Naive thymus-derived CD8-positive, alpha-beta T cell (primary cell): ENCODE measurements at regions not wholly inside any gene's neighbourhood (a gene's known extent, or its start where the extent isn't known, plus 50 kb on each side); places are given as distances from the start of the nearest gene placed in this dataset.

Experiments used
- ATAC-seq, 2 donors: fragments of 150-1000 bp; cut with Tn5 transposase in 1 of 2; sonication (Bioruptor Pico), chemical (Tn5 transposase) in 1 of 2; 1 replicate in 1 of 2; 2 replicates in 1 of 2; pipeline ENCODE4 v1.10.0; 2021; ENCODE audit warnings: mild to moderate bottlenecking in 2 of 2, moderate library complexity in 2 of 2
- POLR2A ChIA-PET: fragments of 350-600 bp; sonication (Branson Sonifier 250); formaldehyde crosslinking; loops from one replicate; lab custom pipeline; 2021; ENCODE audit warnings: antibody characterized with exemption; lab: Charles Lee
- DNase-seq, 10 donors: peaks; one replicate each; pipeline versions ENCODE4 v3.0.0 to v3.0.0-alpha.2; 2020 to 2022
- H3K27ac Mint-ChIP-seq, 10 donors: one replicate each; pipeline ENCODE4 v1.8.0; 2020 to 2022; ENCODE audit warnings: mild to moderate bottlenecking in 10 of 10, mixed read lengths in 10 of 10, moderate library complexity in 4 of 10, inconsistent platforms in 1 of 10
- H3K27me3 Mint-ChIP-seq, 5 donors: one replicate each; pipeline ENCODE4 v1.8.0; 2021 to 2022; ENCODE audit warnings: mixed read lengths in 5 of 5
- H3K36me3 Mint-ChIP-seq, 3 donors: one replicate each; pipeline ENCODE4 v1.8.0; 2020 to 2022; ENCODE audit warnings: mixed read lengths in 3 of 3, mild to moderate bottlenecking in 2 of 3, inconsistent platforms in 1 of 3
- H3K4me1 Mint-ChIP-seq, 4 donors: one replicate each; pipeline ENCODE4 v1.8.0; 2021 to 2022; ENCODE audit warnings: mixed read lengths in 4 of 4
- H3K4me3 Mint-ChIP-seq, 10 donors: one replicate each; pipeline ENCODE4 v1.8.0; 2020 to 2022; ENCODE audit warnings: mild to moderate bottlenecking in 10 of 10, mixed read lengths in 10 of 10, moderate library complexity in 6 of 10, inconsistent platforms in 1 of 10
- H3K9me3 Mint-ChIP-seq, 9 donors: one replicate each; pipeline ENCODE4 v1.8.0; 2020 to 2022; ENCODE audit warnings: mixed read lengths in 9 of 9, mild to moderate bottlenecking in 3 of 9, inconsistent platforms in 1 of 9, moderate library complexity in 1 of 9

DNA sequence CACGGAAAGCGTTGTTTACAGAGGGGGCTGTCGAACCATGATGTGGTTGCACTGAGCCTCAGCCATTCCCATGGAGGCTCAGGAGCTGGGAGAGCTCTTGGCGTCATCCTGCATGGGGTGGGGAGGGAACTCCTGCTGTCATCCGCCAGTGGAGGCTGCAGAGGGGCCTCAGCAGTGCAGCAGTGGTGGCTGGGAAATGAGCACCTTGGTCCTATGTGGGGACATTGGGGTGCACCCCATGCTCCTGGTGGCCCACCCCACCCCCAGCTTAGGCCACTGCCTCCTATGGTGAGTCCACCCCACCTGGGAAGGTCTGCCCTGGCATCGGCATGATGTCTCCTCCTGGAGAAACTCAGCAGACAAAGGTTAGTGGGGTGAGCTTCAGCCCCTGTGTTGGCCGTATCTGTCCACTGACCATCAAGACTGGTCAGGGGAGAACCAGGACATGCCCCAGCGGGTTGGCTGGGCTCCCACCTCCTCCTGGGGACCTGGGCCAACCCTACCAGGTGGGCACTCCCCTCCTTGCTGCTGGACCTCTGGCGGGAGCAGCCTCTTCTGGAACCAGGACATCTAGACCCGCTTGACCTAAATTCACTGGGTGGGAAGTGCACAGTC, 67.8 kb upstream of the HDAC4 start:
- no peak for ATAC-seq
- no peaks in the 10 kb centered on the region for H3K9me3 Mint-ChIP-seq
- H3K36me3 Mint-ChIP-seq: no peaks in the 10 kb centered on the region
- peaks cover 0 to 5% (median under 1%) of the 10 kb centered on the region in 4 donors for H3K4me1 Mint-ChIP-seq
- H3K27ac Mint-ChIP-seq: no peak overlapping the region
- peaks cover 0 to 3% (median 0%) of the 10 kb centered on the region in 5 donors for H3K27me3 Mint-ChIP-seq
- POLR2A ChIA-PET: no interaction called here
- no peak overlapping the region for H3K4me3 Mint-ChIP-seq
- DNase-seq: no peak

DNA sequence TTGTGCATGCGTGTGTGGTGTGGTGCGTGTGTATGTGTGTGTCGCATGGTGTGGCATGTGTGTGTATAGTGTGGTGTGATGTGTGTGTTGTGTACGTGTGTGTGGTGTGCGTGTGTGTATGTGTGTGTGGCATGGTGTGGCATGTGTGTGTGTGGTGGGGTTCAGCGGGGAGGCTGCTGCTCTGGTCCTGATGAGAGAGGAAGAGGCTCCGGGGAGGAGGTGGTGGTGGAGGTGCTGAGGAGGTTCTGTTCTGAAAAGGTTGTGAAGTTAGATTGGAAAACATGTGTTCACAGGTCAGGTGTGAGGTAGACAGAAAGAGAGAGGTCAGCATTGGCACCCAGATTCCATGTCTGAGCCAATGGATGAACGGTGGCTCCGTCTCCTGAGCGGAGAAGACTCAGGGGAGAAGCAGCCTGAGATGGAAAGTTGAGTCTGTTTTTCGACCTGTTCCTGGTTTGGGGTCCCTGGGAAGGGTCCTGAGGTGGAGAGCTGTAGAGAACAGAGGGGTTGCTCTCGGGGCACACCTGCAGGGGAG, 67.2 kb upstream of the HDAC4 start:
- no peaks in the 10 kb centered on the region for H3K36me3 Mint-ChIP-seq
- POLR2A ChIA-PET: no interaction called here
- no peak overlapping the region for H3K4me3 Mint-ChIP-seq
- DNase-seq (no peak), ATAC-seq (no peak)
- H3K4me1 Mint-ChIP-seq: peaks cover 0 to 4% (median 1%) of the 10 kb centered on the region in 4 donors
- H3K9me3 Mint-ChIP-seq: no peaks in the 10 kb centered on the region
- no peak overlapping the region for H3K27ac Mint-ChIP-seq
- H3K27me3 Mint-ChIP-seq: peaks cover 0 to 3% (median 0%) of the 10 kb centered on the region in 5 donors

DNA sequence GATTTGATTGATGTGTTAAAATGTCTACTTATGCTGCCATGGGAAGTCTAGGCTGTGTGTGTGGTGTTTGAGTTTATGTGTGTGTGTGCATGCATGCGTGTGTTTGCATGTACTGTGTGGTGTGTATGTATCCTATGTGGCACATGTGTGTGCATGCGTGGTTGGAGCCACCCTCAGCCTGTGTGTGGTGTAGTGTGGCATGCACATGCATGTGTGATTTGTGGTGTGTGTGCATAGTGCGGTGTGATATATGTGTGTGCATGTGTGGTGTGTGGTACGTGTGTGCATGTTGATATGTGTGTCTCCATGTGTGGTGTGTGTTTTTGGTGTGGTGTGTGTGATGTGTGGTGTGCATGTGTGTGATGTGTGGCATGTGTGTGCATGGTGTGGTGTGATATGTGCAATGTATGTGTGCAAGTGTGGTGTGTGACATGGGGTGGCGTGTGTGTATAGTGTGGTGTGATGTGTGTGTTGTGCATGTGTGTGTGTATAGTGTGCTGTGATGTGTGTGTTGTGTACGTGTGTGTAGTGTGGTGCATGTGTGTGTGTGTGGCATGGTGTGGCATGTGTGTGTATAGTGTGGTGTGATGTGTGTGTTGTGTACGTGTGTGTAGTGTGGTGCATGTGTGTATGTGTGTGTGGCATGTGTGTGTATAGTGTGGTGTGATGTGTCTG, 66.6 kb upstream of the HDAC4 start:
- POLR2A ChIA-PET: no interaction called here
- Mint-ChIP-seq H3K4me1 (peaks cover 0 to 2% (median under 1%) of the 10 kb centered on the region in 4 donors), H3K27ac (no peak overlapping the region), H3K4me3 (no peak overlapping the region), H3K36me3 (no peaks in the 10 kb centered on the region), H3K27me3 (peaks cover 0 to 3% (median 0%) of the 10 kb centered on the region in 5 donors), H3K9me3 (no peaks in the 10 kb centered on the region)
- DNase-seq (no peak), ATAC-seq (no peak)

DNA sequence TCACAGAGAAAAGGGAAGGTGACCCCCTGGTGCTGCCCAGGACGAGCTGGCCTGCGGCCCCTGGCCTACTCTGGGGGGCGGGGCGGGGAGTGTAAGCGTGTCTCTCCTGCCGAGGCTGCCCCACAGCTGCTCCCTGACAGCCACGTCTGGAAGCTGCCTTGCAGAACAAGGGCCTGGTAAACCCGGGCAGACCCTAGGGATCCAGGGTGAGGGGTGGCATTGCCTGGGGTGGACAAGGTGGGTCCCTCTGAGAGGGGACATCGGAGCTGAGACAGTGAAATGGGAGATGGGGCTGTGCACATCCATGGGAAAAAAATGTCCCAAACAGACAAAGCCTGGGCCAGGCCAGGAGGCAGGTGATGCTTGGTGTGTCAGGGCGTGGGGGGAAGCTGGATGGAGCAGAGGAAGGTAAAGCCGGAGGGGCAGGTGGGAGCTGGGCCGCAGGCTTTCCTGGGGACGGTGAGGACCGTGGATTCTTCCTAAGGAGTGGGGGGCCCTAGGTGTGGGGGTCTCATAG, 66.0 kb upstream of the HDAC4 start:
- Mint-ChIP-seq H3K4me1 (peaks cover 0 to 2% (median under 1%) of the 10 kb centered on the region in 4 donors), H3K4me3 (no peak overlapping the region), H3K36me3 (no peaks in the 10 kb centered on the region), H3K27ac (no peak overlapping the region), H3K27me3 (peaks cover 0 to 3% (median 0%) of the 10 kb centered on the region in 5 donors), H3K9me3 (no peaks in the 10 kb centered on the region)
- no peak for DNase-seq
- no peak for ATAC-seq
- POLR2A ChIA-PET: no interaction called here

DNA sequence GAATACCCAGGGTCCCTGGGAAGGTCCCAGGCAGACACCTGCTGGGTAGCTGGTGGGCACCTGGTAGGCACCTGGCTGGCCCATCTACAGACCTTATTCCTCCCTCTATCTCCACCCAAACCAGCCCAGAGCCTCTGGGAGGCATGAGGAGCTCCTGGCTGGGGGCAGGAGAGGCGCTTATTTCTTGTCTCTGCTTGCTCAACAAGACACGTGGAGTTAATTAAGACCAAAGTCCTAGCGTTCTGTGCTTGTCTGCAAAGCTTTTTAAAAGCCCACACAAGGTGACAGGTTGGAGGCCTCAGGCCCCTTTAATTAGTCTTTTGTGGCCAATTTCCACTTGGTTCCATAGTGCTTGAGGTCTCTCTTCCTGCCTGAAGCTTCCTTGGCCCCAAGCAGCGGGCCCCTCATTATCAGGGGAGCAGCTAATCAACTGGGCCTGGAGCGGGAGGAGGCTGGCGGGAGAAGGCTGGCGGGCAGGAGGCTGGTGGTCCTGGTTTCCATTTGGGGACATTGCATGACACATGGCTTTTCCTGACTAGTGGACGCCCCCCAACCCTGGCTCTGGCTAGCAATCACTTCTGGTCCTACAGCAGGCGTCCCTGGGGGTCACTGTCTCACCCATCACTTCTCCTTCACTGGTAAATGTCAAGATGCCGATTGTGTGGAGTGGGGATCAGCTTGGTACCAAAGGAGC, 65.4 kb upstream of the HDAC4 start:
- H3K36me3 Mint-ChIP-seq: no peaks in the 10 kb centered on the region
- POLR2A ChIA-PET: interaction anchor here (0.5 kb wide), 1 partner anchor 49 kb away, joined by 6 read pairs; no protein-coding TSS in a partner anchor

DNA sequence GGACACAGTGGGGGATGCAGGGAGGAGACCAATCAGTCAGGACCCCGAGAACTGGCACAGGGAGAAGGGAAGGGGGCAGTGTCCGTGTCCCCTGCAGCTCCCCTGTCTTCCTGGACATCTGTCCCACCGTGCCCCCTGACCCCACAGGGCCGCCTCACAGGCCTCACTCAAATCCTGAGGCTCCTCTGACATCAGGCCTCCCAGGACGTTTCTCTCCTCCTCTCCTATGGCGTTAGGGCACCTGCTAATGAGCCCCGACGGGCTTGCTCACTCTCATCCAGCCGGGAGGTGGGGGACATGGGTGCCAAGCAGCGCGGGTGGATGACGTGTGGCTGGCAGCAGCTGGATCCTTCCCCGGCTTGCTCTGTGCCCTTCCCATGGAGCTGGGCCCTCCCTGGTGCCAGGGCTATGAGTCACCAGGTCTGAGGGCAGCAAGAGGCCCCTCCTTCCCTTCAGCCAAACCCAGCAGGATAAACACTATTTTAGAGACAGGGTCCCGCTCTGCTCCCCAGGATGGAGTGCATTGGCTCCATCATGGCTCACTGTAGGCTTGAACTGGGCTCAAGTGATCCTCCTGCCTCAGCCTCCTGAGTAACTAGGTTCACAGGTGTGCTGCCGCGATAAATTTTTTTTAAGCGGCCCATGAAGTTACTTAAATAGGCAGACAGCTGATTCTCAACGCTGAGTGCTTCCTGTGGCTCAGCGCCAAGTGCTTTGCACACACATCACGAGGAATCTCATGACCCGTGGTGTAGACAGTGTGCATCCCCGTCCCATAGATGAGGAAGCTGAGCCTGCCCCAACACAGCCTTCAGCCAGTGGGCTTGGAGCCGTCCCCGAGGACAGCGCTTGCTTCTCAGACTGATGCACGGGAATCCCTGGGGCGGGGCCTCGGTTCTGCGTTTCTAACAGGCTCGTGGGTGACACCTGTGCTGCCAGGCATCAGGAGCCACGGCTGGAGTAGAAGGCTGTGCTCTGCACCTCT, 64.5 kb upstream of the HDAC4 start:
- no peaks in the 10 kb centered on the region for H3K36me3 Mint-ChIP-seq
- no peak overlapping the region for H3K4me3 Mint-ChIP-seq
- no peaks in the 10 kb centered on the region for H3K9me3 Mint-ChIP-seq
- H3K4me1 Mint-ChIP-seq: peaks cover 0 to 2% (median 0%) of the 10 kb centered on the region in 4 donors
- no peaks in the 10 kb centered on the region for H3K27me3 Mint-ChIP-seq
- ATAC-seq: no peak
- DNase-seq: no peak
- POLR2A ChIA-PET: interaction anchor here (0.5 kb wide), 1 partner anchor 48 kb away, joined by 6 read pairs; no protein-coding TSS in a partner anchor
- H3K27ac Mint-ChIP-seq: no peak overlapping the region

More for the DNA sequence above, 65.4 kb upstream of the HDAC4 start:
- no peak overlapping the region for H3K4me3 Mint-ChIP-seq
- DNase-seq (no peak), ATAC-seq (no peak)
- H3K9me3 Mint-ChIP-seq: no peaks in the 10 kb centered on the region
- H3K4me1 Mint-ChIP-seq: peaks cover 0 to 2% (median under 1%) of the 10 kb centered on the region in 4 donors
- H3K27ac Mint-ChIP-seq: no peak overlapping the region
- H3K27me3 Mint-ChIP-seq: peaks cover 0 to 3% (median 0%) of the 10 kb centered on the region in 5 donors

DNA sequence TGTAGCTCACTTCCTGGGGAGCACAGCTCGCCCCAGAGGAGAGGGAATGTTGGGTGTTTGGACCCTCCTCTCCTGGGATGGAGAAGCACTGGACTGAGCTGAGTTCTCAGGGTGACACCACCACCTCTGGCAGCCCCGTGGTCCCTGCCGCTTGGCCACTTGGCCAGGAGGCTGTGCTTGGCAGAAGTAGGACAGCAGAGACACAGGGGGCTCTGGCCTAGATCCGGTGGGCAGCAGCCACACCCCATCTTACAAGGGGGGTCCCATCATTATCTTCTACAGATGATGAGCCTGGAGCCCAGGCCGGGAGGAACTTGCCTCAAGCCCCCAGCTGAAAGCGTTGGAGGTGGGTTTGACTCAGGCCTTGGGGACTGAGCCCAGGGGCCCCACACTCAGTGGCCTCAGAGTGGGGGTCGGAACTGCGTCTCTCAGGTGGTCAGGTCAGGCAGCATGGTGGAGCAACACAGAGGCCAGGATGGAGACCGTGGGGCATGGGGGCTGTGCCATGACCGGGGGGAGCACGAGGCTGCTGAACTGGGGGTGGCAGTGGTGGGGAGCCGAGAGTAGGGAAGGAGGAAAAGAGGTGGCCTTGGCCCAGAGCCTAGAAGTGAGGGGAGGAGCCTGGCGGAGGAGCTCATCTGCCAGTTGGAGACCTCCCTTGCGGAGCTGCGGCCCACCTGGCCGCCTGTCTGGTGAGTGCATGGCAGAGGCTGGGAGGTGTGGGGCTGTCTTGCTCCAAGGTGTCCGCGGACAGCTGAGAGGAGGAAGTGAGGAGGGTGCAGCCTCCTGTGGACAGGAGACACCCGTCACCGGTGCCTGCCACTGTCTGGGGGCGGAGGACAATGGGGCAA, 63.6 kb upstream of the HDAC4 start:
- peaks cover 0 to 2% (median 0%) of the 10 kb centered on the region in 5 donors for H3K27me3 Mint-ChIP-seq
- H3K9me3 Mint-ChIP-seq: peaks cover 0 to 9% (median 0%) of the 10 kb centered on the region in 9 donors
- H3K27ac Mint-ChIP-seq: no peak overlapping the region
- POLR2A ChIA-PET: no interaction called here
- ATAC-seq: no peak
- H3K36me3 Mint-ChIP-seq: no peaks in the 10 kb centered on the region
- DNase-seq: no peak
- H3K4me1 Mint-ChIP-seq: peaks cover 0 to 2% (median 0%) of the 10 kb centered on the region in 4 donors
- no peak overlapping the region for H3K4me3 Mint-ChIP-seq

DNA sequence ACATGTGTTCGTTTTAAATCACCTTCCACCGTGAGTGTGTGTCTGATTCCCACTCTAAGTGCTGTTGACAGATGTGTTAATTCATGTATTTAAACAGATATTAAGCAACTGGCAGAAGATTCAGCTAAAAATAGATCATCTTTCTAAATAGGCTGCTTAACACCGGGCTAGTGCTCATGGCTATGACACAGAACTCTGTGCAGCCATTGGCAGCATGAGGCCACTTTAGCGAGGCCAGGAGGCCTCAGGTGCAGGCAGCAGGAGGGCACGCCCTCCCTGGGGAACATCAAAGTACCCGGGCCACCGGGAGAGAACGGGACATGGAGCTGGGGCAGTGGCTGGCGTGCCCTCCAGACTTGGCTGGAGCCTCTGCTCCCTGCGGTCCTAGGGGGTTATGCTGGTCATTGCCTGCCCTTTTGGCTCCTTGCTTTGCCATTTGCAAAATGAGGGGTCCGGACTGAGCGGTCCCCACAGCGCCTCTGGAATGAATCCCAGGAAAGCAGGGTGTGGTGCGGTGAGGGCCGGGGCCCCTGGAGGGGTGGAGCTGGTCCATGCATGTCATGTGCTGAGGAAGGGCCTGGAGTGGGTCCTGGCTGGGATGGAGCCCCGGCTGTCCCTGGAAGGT, 62.8 kb upstream of the HDAC4 start:
- ATAC-seq (no peak), DNase-seq (peak in 1 of 10 donors; percentile 56)
- H3K36me3 Mint-ChIP-seq: no peaks in the 10 kb centered on the region
- peaks cover 0 to 9% (median 0%) of the 10 kb centered on the region in 9 donors for H3K9me3 Mint-ChIP-seq
- no peak overlapping the region for H3K4me3 Mint-ChIP-seq
- H3K27ac Mint-ChIP-seq: no peak overlapping the region
- H3K4me1 Mint-ChIP-seq: peaks cover 0 to 2% (median 0%) of the 10 kb centered on the region in 4 donors
- POLR2A ChIA-PET: no interaction called here
- H3K27me3 Mint-ChIP-seq: peaks cover 0 to 2% (median under 1%) of the 10 kb centered on the region in 5 donors

DNA sequence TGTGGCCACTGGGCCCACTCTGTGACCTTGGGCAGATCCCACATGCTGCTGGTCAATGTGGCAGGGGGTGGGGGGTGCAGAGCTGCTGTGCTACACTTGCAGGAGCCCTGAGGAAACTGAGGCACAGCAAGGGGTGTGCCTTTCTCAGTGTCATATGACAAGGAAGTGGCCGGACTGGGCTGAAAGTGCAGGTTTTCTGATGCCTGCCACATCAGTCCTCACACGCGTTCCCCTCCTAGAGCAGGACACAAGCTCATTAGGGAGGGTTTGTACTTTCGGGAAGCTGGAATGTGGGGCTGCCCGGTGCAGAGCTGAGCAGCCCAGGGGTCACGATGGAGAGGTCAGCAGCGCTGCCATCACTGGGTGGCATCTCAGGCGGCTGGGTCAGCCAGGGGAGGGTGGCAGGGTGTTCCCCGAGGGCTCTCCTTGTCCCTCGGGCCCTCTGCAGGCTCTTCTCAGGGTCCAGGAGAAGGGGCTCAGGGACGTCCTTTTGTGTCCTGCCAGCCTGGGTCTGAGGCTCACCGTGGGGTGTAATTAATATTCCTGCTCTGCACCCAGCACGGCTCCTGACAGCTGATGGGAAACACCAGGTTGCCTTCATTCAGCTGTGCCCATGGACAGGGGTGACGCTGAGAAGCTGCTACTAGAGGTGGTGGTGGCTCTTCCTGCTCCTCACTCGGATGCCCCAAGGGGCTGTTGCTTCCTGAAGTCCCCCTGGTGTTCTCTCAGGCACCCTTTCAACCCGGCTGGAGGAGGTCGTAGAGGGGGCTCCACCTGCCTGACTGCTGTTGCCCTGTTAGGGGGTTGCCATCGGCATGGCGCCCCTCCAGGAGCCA, 62.1 kb upstream of the HDAC4 start:
- Mint-ChIP-seq H3K4me3 (no peak overlapping the region), H3K36me3 (no peaks in the 10 kb centered on the region), H3K27me3 (peaks cover 0 to 8% (median 2%) of the 10 kb centered on the region in 5 donors), H3K27ac (no peak overlapping the region), H3K9me3 (peaks cover 0 to 9% (median 0%) of the 10 kb centered on the region in 9 donors), H3K4me1 (peaks cover 0 to 2% (median 0%) of the 10 kb centered on the region in 4 donors)
- POLR2A ChIA-PET: no interaction called here
- DNase-seq (peak in 2 of 10 donors; percentile 4 to 11), ATAC-seq (no peak)

DNA sequence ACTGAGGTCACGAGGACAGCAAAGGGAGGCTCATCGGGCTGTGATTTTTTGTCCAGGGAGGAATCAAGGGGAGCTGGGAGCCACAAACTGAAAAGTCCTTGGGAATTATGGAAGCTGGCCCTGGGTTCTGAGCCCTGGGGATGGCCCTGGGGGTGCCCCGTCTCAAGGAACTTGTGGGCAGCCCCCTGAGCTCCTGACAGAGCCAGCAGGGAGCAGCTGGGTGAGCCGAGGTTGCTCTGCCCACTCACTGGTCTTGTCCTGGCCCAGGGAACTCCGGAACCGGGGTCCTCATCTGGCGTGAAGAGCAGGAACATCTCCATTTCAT, 61.3 kb upstream of the HDAC4 start:
- ATAC-seq: no peak
- Mint-ChIP-seq H3K27me3 (peaks cover 0 to 10% (median 2%) of the 10 kb centered on the region in 5 donors), H3K36me3 (no peaks in the 10 kb centered on the region), H3K4me3 (no peak overlapping the region), H3K9me3 (peaks cover 0 to 9% (median 0%) of the 10 kb centered on the region in 9 donors), H3K4me1 (peaks cover 0 to 2% (median 0%) of the 10 kb centered on the region in 4 donors), H3K27ac (no peak overlapping the region)
- POLR2A ChIA-PET: no interaction called here
- DNase-seq: peak in 1 of 10 donors; percentile 8
